ENCODE measurements at regions not wholly inside any gene's neighbourhood (a gene's known extent, or its start where the extent isn't known, plus 50 kb on each side); places are given as distances from the start of the nearest gene placed in this dataset.
"Not testable (repeated sequence)": the region's sequence is repeated elsewhere in the genome, so short reads cannot be mapped to it uniquely, and the experiment has no call there.

DNA sequence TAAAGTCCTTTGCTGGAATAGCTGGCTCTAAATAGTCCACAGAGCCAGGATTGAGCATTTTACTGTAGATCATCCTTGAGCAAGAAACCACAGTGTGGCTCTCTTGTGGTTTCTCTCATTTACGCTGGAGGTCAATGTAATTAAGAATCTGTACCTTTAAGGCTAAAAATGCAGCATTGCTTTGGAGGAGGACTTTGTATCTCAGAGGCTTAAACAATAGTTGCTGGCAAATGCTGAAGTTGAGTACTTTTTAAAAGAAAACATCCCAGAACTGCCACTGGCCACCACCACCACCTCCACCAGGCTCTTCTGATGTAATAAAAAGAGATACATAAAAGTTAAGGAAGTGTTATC lies 177.3 kb upstream of the ADAMTSL1 start:
- H3F3A ChIP-seq (ENCODE audit: insufficient read depth) = no peaks in the 10 kb centered on the region
- no peak overlapping the region for H3K27ac ChIP-seq (ENCODE audit: low read depth, low read length)
- no peaks in the 10 kb centered on the region for H3K36me3 ChIP-seq (ENCODE audit: low read length)
- H3K79me2 ChIP-seq (ENCODE audit: insufficient read depth, low read length) = no peaks in the 10 kb centered on the region
- no peak overlapping the region for H2AFZ ChIP-seq (ENCODE audit: low read depth, low read length, severe bottlenecking)
- no peak overlapping the region for H3K4me2 ChIP-seq (ENCODE audit: low read depth, low read length, poor library complexity, severe bottlenecking)
- no peak overlapping the region for H3K4me3 ChIP-seq (ENCODE audit: insufficient read depth, low read length, poor library complexity, severe bottlenecking)
- no peak overlapping the region for H3K9ac ChIP-seq (ENCODE audit: low read length)
- no peaks in the 10 kb centered on the region for H3K9me3 ChIP-seq (ENCODE audit: insufficient read depth, low read length)
- TF ChIP-seq CTCF (IDR thresholded peaks at IDR 0.05; ENCODE audit: insufficient read depth, low read length, poor library complexity, severe bottlenecking) (no peak), EZH2phosphoT487 (conservative IDR thresholded peaks at IDR 0.05; ENCODE audit: low read length) (no peak)
- H3K27me3 ChIP-seq (ENCODE audit: low read length) = no peaks in the 10 kb centered on the region
- no peaks in the 10 kb centered on the region for H3K9me2 ChIP-seq (replicated peaks; ENCODE audit: insufficient read depth, low read length)
- no peaks in the 10 kb centered on the region for H4K20me1 ChIP-seq (ENCODE audit: low read depth, low read length)

DNA sequence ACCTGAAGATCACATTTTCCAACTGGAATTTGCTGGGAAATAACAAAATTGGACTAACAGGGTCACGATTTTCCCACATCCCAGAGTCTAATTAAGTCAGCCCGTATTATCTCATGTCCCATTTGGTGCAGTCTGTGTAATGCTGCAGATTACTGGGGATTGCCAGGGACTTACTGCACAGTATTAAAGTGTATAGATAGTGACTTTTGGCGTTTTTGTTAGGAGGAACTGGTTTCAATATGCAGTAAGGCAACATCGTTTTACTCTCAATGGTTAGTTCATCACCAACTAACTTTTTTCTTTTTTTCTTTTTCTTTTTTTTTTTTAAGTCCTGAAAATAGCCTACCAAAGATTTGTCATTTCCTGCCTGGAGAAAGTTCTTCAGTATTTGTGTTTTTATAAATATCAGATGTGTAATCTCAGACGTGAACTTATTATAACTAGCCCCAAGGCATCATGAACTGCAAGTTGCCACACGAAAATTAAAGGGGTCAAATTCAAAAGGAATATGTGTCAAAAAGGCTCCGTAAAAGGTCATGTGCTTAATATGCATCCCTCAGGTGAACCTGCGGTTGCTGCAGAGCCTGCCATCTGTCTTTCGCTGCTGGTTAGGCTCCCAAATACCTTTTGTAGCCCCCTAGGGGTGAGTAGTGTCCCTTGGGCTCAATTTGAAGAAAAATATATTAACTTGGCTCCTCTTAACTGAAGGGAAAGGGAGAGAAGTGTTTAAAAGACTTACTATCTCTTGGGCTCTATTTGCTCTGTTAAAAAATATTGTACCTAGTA lies 176.7 kb upstream of the ADAMTSL1 start:
- Histone ChIP-seq H3K4me2 (ENCODE audit: low read depth, low read length, poor library complexity, severe bottlenecking) (no peak overlapping the region), H2AFZ (ENCODE audit: low read depth, low read length, severe bottlenecking) (no peak overlapping the region), H3K9me3 (ENCODE audit: insufficient read depth, low read length) (no peaks in the 10 kb centered on the region), H3K36me3 (ENCODE audit: low read length) (no peaks in the 10 kb centered on the region), H3K9ac (ENCODE audit: low read length) (no peak overlapping the region), H3K4me3 (ENCODE audit: insufficient read depth, low read length, poor library complexity, severe bottlenecking) (no peak overlapping the region), H3K9me2 (replicated peaks; ENCODE audit: insufficient read depth, low read length) (no peaks in the 10 kb centered on the region), H3K27ac (ENCODE audit: low read depth, low read length) (no peak overlapping the region), H4K20me1 (ENCODE audit: low read depth, low read length) (no peaks in the 10 kb centered on the region), H3K27me3 (ENCODE audit: low read length) (no peaks in the 10 kb centered on the region), H3F3A (ENCODE audit: insufficient read depth) (no peaks in the 10 kb centered on the region), H3K79me2 (ENCODE audit: insufficient read depth, low read length) (no peaks in the 10 kb centered on the region)
- TF ChIP-seq CTCF (IDR thresholded peaks at IDR 0.05; ENCODE audit: insufficient read depth, low read length, poor library complexity, severe bottlenecking) (no peak), EZH2phosphoT487 (conservative IDR thresholded peaks at IDR 0.05; ENCODE audit: low read length) (no peak)

DNA sequence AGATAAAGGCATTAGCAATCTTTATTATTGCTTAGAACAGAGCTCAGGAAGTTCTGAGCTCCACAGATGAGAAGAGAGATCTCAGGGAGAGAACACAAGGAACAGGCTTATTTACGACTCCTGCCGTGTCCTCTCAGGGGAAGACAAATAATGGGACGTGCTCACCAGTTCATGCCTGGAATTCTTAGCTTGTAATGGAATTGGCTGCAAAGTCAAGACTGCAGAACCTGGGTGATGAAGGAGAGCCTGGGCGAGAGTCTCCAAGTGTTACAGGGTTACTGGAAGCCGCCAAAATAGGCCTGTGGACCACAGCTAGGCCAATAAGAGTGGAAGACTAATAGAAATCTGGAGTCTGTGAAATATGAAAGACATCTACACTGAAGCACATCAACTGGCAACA lies 174.5 kb upstream of the ADAMTSL1 start:
- Histone ChIP-seq H3F3A (ENCODE audit: insufficient read depth) (no peaks in the 10 kb centered on the region), H2AFZ (ENCODE audit: low read depth, low read length, severe bottlenecking) (no peak overlapping the region), H4K20me1 (ENCODE audit: low read depth, low read length) (no peaks in the 10 kb centered on the region), H3K27ac (ENCODE audit: low read depth, low read length) (no peak overlapping the region), H3K27me3 (ENCODE audit: low read length) (no peaks in the 10 kb centered on the region), H3K9me3 (ENCODE audit: insufficient read depth, low read length) (no peaks in the 10 kb centered on the region), H3K4me2 (ENCODE audit: low read depth, low read length, poor library complexity, severe bottlenecking) (no peak overlapping the region), H3K9ac (ENCODE audit: low read length) (no peak overlapping the region), H3K9me2 (replicated peaks; ENCODE audit: insufficient read depth, low read length) (no peaks in the 10 kb centered on the region), H3K36me3 (ENCODE audit: low read length) (no peaks in the 10 kb centered on the region), H3K4me3 (ENCODE audit: insufficient read depth, low read length, poor library complexity, severe bottlenecking) (no peak overlapping the region), H3K79me2 (ENCODE audit: insufficient read depth, low read length) (no peaks in the 10 kb centered on the region)
- TF ChIP-seq EZH2phosphoT487 (conservative IDR thresholded peaks at IDR 0.05; ENCODE audit: low read length) = no peak
- no peak for TF ChIP-seq CTCF (IDR thresholded peaks at IDR 0.05; ENCODE audit: insufficient read depth, low read length, poor library complexity, severe bottlenecking)

DNA sequence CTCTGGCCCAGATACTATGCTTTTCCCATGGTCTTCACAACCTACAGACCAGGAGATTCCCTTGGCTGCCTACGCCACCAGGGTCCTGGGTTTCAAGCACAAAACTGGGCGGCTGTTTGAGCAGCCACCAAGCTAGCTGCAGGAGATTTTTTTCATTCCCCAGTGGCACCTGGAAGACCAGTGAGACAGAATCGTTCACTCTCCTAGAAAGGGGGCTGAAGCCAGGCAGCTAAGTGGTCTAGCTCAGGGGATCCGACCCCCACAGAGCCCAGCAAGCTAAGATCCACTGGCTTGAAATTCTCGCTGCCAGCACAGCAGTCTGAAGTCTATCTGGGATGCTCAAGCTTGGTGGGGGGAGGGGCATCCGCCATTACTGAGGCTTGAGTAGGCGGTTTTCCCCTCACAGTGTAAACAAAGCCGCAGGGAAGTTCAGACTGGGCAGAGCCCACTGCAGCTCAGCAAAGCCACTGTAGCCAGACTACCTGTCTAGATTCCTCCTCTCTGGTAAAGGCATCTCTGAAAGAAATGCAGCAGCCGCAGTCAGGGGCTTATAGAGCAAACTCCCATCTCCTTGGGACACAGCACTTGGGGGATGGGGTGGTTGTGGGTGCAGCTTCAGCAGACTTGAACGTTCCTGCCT lies 168.7 kb upstream of the ADAMTSL1 start:
- not testable (repeated sequence) for H3F3A ChIP-seq (ENCODE audit: insufficient read depth); H2AFZ ChIP-seq (ENCODE audit: low read depth, low read length, severe bottlenecking); H3K9me2 ChIP-seq (replicated peaks; ENCODE audit: insufficient read depth, low read length); H3K9ac ChIP-seq (ENCODE audit: low read length); H3K27ac ChIP-seq (ENCODE audit: low read depth, low read length); H4K20me1 ChIP-seq (ENCODE audit: low read depth, low read length); H3K4me3 ChIP-seq (ENCODE audit: insufficient read depth, low read length, poor library complexity, severe bottlenecking); H3K79me2 ChIP-seq (ENCODE audit: insufficient read depth, low read length); H3K4me2 ChIP-seq (ENCODE audit: low read depth, low read length, poor library complexity, severe bottlenecking); H3K27me3 ChIP-seq (ENCODE audit: low read length); H3K36me3 ChIP-seq (ENCODE audit: low read length); H3K9me3 ChIP-seq (ENCODE audit: insufficient read depth, low read length)

Data from SU-DHL-6 (cell line).